Activated CD4-positive, CD25-positive, alpha-beta regulatory T cell treated with anti-CD3 and anti-CD28 coated beads, Interleukin-2, amount 50 U/mL, for 24 hours (primary cell): ENCODE measurements at regions not wholly inside any gene's neighbourhood (a gene's known extent, or its start where the extent isn't known, plus 50 kb on each side); places are given as distances from the start of the nearest gene placed in this dataset.

Experiments
- ATAC-seq, 2 donors: fragments of 150-1000 bp; cut with Tn5 transposase; one replicate each; pipeline ENCODE4 v1.10.0; 2021; ENCODE audit warnings: mild to moderate bottlenecking in 1 of 2, moderate library complexity in 1 of 2

- no peak for ATAC-seq
Observed at GRCh38 chr10:104505521-104506042, 135.5 kb upstream of the SORCS3 start.

- no peak for ATAC-seq
Observed at GRCh38 chr10:104509981-104510380, 131.1 kb upstream of the SORCS3 start.

GRCh38 chr10:104510644-104511043 lies 130.4 kb upstream of the SORCS3 start:
- ATAC-seq = no peak

GRCh38 chr10:104512800-104513199 lies 128.3 kb upstream of the SORCS3 start:
- no peak for ATAC-seq

- no peak for ATAC-seq
Observed at GRCh38 chr10:104515678-104516199, 125.4 kb upstream of the SORCS3 start.

- ATAC-seq = no peak
Observed at GRCh38 chr10:104516986-104517385, 124.1 kb upstream of the SORCS3 start.

GRCh38 chr10:104517946-104518345 lies 123.1 kb upstream of the SORCS3 start:
- ATAC-seq = no peak

- no peak for ATAC-seq
Observed at GRCh38 chr10:104518891-104519290, 122.2 kb upstream of the SORCS3 start.

GRCh38 chr10:104520653-104521052 lies 120.4 kb upstream of the SORCS3 start:
- no peak for ATAC-seq

GRCh38 chr10:104521901-104522694 lies 119.0 kb upstream of the SORCS3 start:
- no peak for ATAC-seq

GRCh38 chr10:104526188-104526587 lies 114.9 kb upstream of the SORCS3 start:
- ATAC-seq = no peak

GRCh38 chr10:104527013-104527412 lies 114.1 kb upstream of the SORCS3 start:
- no peak for ATAC-seq

- ATAC-seq = no peak
Observed at GRCh38 chr10:104540181-104540580, 100.9 kb upstream of the SORCS3 start.

- ATAC-seq = no peak
Observed at GRCh38 chr10:104541820-104542219, 99.3 kb upstream of the SORCS3 start.

- ATAC-seq = no peak
Observed at GRCh38 chr10:104546336-104546735, 94.8 kb upstream of the SORCS3 start.

- ATAC-seq = no peak
Observed at GRCh38 chr10:104546756-104547155, 94.3 kb upstream of the SORCS3 start.

GRCh38 chr10:104548090-104548489 lies 93.0 kb upstream of the SORCS3 start:
- no peak for ATAC-seq

GRCh38 chr10:104556831-104557230 lies 84.3 kb upstream of the SORCS3 start:
- ATAC-seq = no peak

GRCh38 chr10:104557966-104558365 lies 83.1 kb upstream of the SORCS3 start:
- no peak for ATAC-seq

- ATAC-seq = no peak
Observed at GRCh38 chr10:104559935-104560334, 81.2 kb upstream of the SORCS3 start.

- no peak for ATAC-seq
Observed at GRCh38 chr10:104563051-104563450, 78.0 kb upstream of the SORCS3 start.

- no peak for ATAC-seq
Observed at GRCh38 chr10:104563548-104563947, 77.5 kb upstream of the SORCS3 start.

GRCh38 chr10:104574427-104574826 lies 66.7 kb upstream of the SORCS3 start:
- ATAC-seq = no peak

- no peak for ATAC-seq
Observed at GRCh38 chr10:104574838-104575237, 66.3 kb upstream of the SORCS3 start.
